C1 segment of cervical spinal cord (tissue), 14 donors: ENCODE measurements at regions not wholly inside any gene's neighbourhood (a gene's known extent, or its start where the extent isn't known, plus 50 kb on each side); places are given as distances from the start of the nearest gene placed in this dataset.
"Not testable (repeated sequence)": the region's sequence is repeated elsewhere in the genome, so short reads cannot be mapped to it uniquely, and the experiment has no call there.

Experiments used
- DNase-seq, 14 donors: peaks; one replicate each; lab custom pipeline; 2025; lab: John Stamatoyannopoulos, UW

GRCh38 chr12:69028941-69029729, 96.2 kb upstream of the CPM start:
- DNase-seq, result no peak

GRCh38 chr12:69030321-69030720, 97.3 kb upstream of the CPM start:
- no peak for DNase-seq

- no peak for DNase-seq
Measured at GRCh38 chr12:69036533-69036932, 103.6 kb upstream of the CPM start.

DNA sequence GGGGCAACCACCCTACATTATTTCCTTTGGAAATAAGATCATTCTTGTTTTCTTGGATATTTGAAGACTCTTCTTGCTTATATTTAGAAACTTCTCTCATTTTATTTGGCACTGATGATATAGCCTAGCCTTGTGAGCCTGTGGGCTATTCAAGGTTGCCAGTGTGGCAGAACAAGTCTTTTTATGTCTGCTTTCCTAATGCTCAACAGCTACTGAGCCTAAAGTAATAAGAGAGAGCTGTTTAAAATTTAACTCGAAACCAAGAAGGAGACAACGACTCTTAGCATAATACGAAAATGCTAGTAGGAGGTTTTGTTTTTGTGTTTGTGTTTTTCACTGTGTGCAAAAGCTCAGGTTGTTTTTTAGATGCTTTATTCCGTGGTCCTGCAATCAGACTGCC, 104.0 kb upstream of the CPM start:
- no peak for DNase-seq

DNA sequence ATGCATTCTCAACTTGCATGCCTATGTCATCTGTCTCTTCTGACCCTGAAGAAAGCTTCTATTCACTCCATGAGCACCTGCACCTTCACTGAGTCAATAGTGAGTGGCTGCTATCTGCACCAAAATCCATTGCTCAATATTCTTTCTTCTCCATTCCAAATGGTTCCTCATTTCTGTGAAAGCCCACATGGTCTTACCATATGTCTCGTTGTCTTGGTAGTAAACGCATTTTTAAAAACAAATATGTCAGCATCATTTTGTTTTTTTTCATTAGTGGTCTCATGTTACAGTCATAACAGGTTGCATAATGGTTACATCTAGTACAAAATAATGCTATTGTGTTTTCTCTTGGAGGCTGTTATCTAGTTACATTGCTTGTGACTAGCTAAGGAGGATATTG, 106.9 kb upstream of the CPM start:
- no peak for DNase-seq

DNA sequence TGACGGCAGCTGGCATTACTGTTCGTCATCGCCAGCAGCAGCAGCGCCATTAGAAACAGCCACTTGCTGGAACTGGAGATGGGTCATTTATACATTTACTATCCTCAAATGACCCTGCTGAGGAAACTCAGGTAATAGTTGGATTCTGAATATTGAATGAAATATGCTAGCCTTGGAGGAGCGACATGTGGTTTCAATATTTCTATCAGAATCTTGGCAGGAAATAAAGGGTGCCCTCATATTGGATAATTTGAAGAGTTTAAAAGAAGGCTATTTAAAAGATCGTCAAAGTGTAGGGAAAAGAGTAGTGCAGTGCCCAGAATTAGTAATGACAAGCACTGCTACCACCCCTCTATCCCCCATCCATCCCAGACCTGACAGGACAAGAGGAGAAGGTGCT, 109.6 kb upstream of the CPM start:
- DNase-seq, result no peak

- DNase-seq, result no peak
Measured at GRCh38 chr12:69042970-69043369, 110.0 kb upstream of the CPM start.

GRCh38 chr12:69044887-69045286, 111.9 kb upstream of the CPM start:
- DNase-seq, result no peak

DNA sequence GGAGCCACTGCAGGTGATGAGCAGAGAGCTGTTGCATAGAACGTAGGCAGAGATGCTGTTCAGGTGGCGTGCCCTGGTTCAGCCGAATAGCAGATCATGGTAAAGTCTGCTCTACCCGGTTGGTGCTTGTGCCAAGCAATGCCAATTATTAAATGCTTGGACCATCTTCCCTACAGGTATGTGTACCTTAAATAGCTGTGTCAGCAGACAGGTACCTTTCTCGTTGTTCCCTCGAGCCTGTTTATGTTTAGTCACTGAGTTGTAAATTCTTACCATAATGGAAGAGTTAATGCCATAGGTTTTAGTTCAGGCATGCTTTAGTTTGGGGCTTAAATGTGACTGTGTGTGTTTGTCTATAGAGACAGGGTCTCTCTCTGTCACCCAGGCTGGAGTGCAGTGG, 112.5 kb upstream of the CPM start:
- no peak for DNase-seq

DNA sequence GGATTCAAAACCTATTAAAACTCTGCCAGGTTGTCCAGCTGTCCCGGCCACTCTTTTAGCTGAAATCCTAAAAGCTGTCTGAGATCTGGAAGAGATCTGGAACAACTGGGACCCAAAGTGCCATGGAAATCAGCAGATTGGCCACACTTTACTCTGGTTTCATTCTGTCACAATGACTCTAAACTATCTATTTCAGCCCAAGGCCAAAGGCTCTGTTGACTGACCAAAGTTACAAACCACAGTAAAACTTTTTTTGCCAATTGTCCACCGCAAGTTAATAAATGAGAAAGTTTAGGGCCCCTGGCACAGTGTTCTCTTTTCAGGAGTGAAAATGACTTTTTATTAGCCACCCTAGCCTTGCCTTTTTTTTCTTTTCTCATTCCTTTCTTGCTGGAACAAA, 113.4 kb upstream of the CPM start:
- no peak for DNase-seq

DNA sequence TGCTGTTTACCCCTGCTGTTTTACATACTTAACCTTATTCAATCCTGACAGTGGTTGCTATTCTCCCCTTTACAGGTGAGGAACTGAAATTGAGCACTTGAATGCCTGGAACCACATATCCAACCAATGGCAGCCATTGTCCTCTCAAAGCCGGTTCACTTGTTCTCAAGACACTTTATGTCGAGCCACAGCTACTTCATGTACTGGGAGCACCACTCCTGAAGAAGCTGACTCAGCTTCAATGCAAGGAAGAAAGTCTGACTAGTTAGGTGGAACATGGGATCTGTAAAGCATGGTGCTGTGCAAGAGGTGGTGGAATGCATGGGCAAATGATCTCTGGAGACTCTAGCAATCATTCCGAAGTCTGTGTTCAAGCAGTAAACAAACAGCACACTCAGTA, 113.9 kb upstream of the CPM start:
- DNase-seq, result no peak

DNA sequence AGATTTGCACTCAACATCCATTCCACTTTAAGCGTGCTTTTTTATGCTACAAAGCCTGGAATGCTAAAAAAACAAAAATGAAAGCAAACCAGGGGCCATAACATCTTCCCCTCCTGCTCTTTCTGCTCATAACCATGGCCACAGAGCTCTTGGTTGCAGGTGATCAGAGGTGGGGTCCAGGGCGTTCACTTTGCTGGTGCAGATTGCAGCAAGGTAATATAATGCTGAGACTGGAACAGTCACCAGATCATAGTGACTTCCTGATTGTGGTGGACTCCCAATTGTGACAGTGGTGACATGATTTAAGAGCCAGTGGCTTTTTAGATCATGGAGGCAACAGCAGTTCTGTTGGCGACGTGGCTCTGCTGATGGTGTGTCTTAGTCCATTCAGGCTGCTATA, 115.0 kb upstream of the CPM start:
- no peak for DNase-seq

DNA sequence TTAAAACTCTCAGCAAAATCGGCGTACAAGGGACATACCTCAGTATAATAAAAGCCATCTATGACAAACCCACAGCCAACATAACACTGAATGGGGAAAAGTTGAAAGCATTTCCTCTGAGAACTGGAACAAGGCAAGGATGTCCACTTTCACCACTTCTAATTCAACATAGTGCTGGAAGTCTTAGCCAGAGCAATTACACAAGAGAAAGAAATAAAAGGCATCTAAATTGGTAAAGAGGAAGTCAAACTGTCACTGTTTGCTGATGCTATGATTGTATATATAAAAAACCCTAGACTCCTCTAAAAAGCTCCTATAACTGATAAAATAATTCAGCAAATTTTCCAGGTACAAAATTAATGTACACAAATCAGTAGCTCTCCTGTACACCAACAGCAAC, 116.9 kb upstream of the CPM start:
- not testable (repeated sequence) for DNase-seq

DNA sequence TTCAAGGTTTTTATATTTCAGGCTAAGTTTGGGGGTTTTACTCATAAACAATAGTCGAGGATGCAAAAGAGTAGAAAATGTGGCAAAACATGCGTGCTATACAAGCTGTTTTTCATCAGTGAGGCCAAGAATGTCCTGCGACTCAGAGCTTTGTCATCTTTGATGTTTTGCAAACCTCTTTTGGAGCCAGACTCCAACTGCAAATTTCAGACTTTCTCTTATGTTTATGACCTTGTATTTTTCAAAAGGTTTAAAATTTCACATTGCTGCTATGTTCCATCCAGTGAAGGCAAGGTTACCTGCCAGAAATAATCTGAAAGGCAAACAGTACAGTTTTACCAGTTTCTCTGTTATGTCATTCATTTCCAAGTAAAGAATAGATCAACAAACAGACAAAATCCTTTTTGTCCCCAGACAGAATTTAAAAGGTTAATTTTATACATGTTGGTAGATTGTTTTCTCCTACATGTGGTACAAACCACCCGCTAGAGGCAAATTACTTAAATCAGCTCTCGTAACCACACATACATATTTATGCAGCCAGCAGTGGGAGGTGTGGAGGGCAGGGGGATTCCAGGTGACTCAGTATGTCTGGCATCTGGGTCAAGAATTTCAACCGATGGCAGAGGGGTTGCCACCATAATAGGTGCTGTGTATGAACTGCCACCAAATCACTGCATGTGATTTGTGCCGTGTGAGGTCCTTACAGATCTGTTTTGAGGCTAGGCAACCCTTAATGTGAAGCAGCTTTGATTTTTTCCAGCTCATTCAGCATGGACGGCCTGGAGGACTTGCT, 119.8 kb upstream of the CPM start:
- no peak for DNase-seq

GRCh38 chr12:69054343-69055056, 121.5 kb upstream of the CPM start:
- DNase-seq, result no peak

- DNase-seq, result no peak
Measured at GRCh38 chr12:69055280-69055679, 122.3 kb upstream of the CPM start.

DNA sequence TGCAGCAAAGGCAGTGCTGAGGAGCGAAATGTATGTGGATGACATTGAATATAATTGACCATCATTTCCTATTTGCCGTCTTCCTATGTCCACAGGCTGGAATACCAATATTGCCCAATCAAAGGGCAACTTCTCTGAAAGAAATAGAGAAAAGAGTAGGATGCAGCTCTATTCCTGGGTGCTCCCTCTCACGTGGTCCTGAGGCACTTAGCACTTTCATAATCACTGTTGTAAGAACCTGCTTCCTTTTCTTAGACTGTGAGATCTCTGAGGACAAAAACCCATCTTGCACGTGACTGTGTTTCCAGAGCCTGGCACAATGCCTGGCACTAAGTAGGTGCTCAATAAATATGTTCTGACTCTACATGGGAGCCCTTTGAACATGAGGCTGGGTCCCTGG, 122.7 kb upstream of the CPM start:
- DNase-seq, result no peak

DNA sequence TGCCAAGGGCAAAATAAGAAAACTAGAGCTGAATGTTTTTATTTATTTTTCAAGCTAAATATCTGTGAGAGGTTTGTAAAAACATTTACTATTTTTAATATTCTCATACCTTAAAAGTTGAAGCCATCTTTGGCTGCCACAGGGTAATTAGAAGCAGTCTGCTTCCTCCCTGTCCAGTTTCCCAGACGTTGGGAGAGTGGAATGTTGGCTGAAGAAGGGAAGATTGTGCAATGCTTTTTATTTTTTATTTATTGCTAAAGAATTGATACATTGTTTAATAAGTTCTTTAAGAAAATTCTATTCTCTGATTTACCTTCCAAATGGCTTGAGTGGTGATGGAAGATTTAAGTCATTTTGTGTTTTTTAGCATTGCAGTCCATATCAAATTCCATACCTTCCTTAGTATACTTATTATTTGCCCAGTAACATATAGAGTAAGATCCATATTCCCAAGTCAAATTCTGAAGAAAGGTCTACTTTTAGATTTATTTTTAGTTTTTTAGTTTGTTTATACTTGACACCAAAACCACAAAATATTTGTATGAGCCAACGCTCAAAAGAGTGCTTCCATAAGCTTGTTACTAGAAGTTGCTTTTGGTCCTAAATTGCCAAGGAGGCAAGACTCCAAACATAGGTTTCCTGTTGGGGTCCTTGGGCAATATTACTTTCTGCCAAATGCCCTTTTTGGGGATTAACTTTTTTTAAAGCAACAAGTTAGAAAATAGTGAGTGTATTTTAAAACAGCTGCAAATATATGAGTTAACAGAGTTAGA, 124.0 kb upstream of the CPM start:
- DNase-seq, result no peak

- no peak for DNase-seq
Measured at GRCh38 chr12:69057742-69058141, 124.8 kb upstream of the CPM start.

DNA sequence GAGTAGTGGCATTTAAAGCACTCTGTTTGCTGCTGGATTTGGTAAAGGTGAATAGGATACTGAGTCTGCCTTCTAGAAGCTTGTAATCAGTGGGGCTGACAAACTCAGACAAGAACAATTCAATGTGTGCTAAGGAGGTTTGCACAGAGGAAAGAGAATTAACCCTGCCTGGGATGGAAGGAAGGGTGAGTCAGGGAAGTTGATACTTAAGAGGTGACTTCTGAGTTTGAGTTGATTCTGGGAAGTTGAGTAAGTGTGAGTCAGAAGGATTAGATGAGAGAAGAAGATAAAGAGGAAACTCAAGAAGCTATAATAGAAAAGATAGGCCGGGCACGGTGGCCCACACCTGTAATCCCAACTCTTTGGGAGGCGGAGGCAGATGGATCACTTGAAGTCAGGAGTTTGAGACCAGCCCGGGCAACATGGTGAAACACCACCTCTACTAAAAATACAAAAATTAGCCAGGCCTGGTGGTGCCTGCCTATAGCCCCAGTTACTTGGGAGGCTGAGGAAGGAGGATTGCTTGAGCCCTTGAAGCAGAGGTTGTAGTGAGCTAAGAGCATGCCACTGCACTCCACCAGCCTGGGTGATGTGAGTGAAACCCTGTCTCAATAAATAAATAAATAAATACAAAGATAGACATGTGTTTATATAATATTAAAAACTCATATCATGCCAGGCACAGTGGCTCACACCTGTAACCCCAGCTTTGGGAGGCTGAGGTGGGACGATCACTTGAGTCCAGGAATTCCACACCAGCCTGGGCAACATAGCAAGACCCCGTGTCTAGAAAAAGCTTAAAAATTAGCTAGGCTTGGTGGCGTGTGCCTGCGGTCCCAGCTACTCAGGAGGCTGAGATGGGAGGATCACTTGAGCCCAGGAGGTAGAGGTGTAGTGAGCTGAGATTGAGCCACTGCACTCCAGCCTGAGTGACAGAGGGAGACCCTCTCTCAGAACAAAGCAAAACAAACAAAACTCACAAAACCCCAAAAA, 126.8 kb upstream of the CPM start:
- DNase-seq, result no peak

GRCh38 chr12:69061574-69061973, 128.6 kb upstream of the CPM start:
- DNase-seq, result no peak
